Lower lobe of right lung (tissue), 2 donors: ENCODE measurements at regions not wholly inside any gene's neighbourhood (a gene's known extent, or its start where the extent isn't known, plus 50 kb on each side); places are given as distances from the start of the nearest gene placed in this dataset.

Experiments used
- ATAC-seq, 2 donors: fragments of 200-7000 bp; cut with Tn5 transposase; one replicate each; pipeline ENCODE4 v1.9.1; 2020 to 2022; ENCODE audit warnings: mild to moderate bottlenecking in 2 of 2, moderate library complexity in 2 of 2
- DNase-seq: peaks from one replicate; pipeline ENCODE4 v3.0.0-alpha.2; 2020
- H3K27ac ChIP-seq: fragments of 200-600 bp; one replicate; pipeline ENCODE4 v1.8.0; 2022
- H3K27me3 ChIP-seq: fragments of 200-600 bp; one replicate; pipeline ENCODE4 v1.8.0; 2022; ENCODE audit warnings: low read depth
- H3K36me3 ChIP-seq: fragments of 200-600 bp; one replicate; pipeline ENCODE4 v1.8.0; 2022; ENCODE audit warnings: mild to moderate bottlenecking
- H3K4me1 ChIP-seq: fragments of 200-600 bp; one replicate; pipeline ENCODE4 v1.8.0; 2022
- H3K4me3 ChIP-seq: fragments of 200-600 bp; one replicate; pipeline ENCODE4 v1.8.0; 2022; ENCODE audit warnings: mild to moderate bottlenecking
- H3K9me3 ChIP-seq: fragments of 200-600 bp; one replicate; pipeline ENCODE4 v1.8.0; 2022
- CTCF ChIP-seq: fragments of 200-600 bp; IDR thresholded peaks from one replicate; pipeline ENCODE4 v1.8.0; 2022; ENCODE audit warnings: antibody characterized with exemption, mild to moderate bottlenecking
- intact Hi-C: fragments of 100-400 bp; cut with DNase I; formaldehyde crosslinking; loops from one replicate; pipeline ENCODE4 v1.11.0; 2022
- donor health status: DM: no; HTN: yes; CAD: no; lungs with severe emphysema.

DNA sequence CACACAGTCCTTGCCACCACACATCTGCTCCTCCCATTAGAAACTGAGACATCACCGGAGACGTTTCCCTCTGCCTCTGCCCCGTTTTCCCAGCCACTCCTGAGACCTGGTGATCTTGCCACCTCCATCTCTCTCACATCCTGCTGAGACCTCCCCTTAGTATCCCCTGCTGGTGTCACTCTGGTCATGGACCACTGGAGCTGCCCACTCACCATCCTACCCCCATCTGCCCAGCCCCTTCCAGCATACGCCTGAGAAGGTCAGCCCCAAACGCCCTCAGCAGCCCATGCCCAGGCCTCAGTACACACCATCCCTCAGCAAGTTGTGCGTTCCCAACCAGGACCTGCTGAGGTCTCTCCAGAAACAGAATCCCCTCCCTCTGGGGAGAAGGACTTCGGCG lies 64.3 kb downstream of the SHANK2 start:
- Histone ChIP-seq H3K9me3 (no peaks in the 10 kb centered on the region), H3K27ac (no peak overlapping the region), H3K27me3 (no peaks in the 10 kb centered on the region), H3K4me1 (no peaks in the 10 kb centered on the region), H3K36me3 (no peaks in the 10 kb centered on the region), H3K4me3 (no peak overlapping the region)
- intact Hi-C loops, result no loop called here
- TF ChIP-seq CTCF, result no peak
- ATAC-seq, result no peak
- DNase-seq, result no peak

DNA sequence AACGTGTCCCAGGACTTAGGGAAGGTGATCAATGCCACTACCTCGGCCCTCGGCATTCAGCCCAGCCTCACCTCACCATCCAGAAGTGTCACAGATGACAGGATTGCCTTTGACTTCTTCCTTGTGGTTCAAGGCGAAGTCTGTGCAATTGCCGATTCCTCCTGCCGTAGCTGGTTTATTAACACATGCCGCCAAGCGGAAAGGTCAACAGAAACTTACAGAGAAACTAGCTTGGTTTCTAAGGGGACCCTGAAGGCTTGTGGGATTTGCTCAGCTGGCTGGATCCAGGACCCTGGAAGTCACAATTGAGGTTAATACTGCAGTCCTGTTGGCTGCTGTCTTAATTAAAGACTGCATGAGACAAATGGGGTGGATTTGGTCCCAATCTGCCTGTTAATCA lies 65.6 kb downstream of the SHANK2 start:
- Histone ChIP-seq H3K27me3 (no peaks in the 10 kb centered on the region), H3K4me3 (no peak overlapping the region), H3K36me3 (no peaks in the 10 kb centered on the region), H3K4me1 (no peaks in the 10 kb centered on the region), H3K27ac (no peak overlapping the region), H3K9me3 (no peaks in the 10 kb centered on the region)
- no peak for TF ChIP-seq CTCF
- intact Hi-C loops, result no loop called here
- ATAC-seq (no peak), DNase-seq (no peak)

- Histone ChIP-seq H3K27me3 (no peaks in the 10 kb centered on the region), H3K36me3 (no peaks in the 10 kb centered on the region), H3K27ac (no peak overlapping the region), H3K9me3 (no peaks in the 10 kb centered on the region), H3K4me1 (no peaks in the 10 kb centered on the region), H3K4me3 (no peak overlapping the region)
- no peak for TF ChIP-seq CTCF
- ATAC-seq (no peak), DNase-seq (no peak)
- intact Hi-C loops, result no loop called here
Measured at GRCh38 chr11:71185411-71185810, 67.0 kb downstream of the SHANK2 start.

DNA sequence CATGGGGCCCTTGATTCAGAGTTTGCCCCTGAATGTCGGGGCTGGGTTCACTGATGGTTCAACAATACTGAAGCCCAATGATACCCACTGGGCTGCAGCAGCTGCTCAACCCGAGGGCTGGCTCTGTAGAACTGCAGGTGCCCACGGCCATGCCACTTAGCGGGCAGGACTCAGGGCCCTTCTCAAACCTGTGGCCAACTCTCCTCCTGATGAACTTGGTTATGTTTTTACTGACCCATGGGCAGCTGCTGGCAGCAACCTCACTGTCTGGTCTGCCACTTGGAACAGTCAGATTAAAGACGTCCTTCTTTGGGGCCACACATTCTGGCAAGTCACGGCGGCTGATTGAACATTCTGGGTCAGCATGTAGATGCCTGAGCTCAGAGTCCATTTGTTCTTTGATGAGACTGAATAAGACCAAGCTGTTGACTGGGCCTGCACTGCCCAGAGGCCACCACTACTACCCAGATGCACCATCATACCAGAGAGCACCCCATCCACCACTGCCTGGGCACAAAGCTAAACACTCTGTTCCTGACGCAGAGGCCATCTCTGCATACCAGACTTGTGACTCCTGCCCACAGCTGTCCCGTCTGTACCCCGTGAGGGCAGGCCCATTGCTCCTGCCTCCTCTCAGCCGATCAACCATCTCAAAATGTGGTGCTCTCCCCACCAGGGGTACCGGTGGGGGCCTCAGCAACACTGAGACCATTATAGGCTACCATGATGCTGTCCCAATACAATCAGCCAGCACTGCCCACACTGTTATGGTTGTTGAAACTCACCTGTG lies 67.8 kb downstream of the SHANK2 start:
- TF ChIP-seq CTCF, result no peak
- H3K4me3 ChIP-seq, result no peak overlapping the region
- H3K27ac ChIP-seq, result no peak overlapping the region
- ATAC-seq, result no peak
- no peaks in the 10 kb centered on the region for H3K27me3 ChIP-seq
- no peaks in the 10 kb centered on the region for H3K9me3 ChIP-seq
- no peaks in the 10 kb centered on the region for H3K4me1 ChIP-seq
- DNase-seq, result no peak
- H3K36me3 ChIP-seq, result no peaks in the 10 kb centered on the region
- intact Hi-C loops, result no loop called here

- no peak for TF ChIP-seq CTCF
- ATAC-seq (no peak), DNase-seq (no peak)
- Histone ChIP-seq H3K9me3 (no peaks in the 10 kb centered on the region), H3K4me3 (no peak overlapping the region), H3K27me3 (no peaks in the 10 kb centered on the region), H3K4me1 (no peaks in the 10 kb centered on the region), H3K27ac (no peak overlapping the region), H3K36me3 (no peaks in the 10 kb centered on the region)
- intact Hi-C loops, result no loop called here
Measured at GRCh38 chr11:71183878-71184277, 68.5 kb downstream of the SHANK2 start.
